PC-9 (cell line): ENCODE measurements at regions not wholly inside any gene's neighbourhood (a gene's known extent, or its start where the extent isn't known, plus 50 kb on each side); places are given as distances from the start of the nearest gene placed in this dataset.

ENCODE experiments used
- BruUV-seq: library from RNA; stranded (reverse); fragments of 400-500 nt; replicated peaks from 2 replicates; lab custom pipeline; 2021; lab: Mats Ljungman, UMichigan
- CTCF ChIA-PET: fragments of 300-600 bp; sonication (Branson Sonifier 250); formaldehyde crosslinking; loops from one replicate; lab custom pipeline; 2022; ENCODE audit warnings: antibody characterized with exemption; lab: Charles Lee
- POLR2A ChIA-PET: fragments of 300-600 bp; sonication (Branson Sonifier 250); formaldehyde crosslinking; loops from one replicate; lab custom pipeline; 2022; ENCODE audit warnings: antibody characterized with exemption; ENCODE audit not compliant: unreplicated experiment; lab: Charles Lee
- DNase-seq, 2 experiments: peaks; one replicate each; pipeline versions ENCODE4 v3.0.0 to v3.0.0-alpha.2; 2015 to 2022; ENCODE audit warnings: mixed read lengths in 1 of 2
- H2AFZ ChIP-seq: fragments of 200-600 bp; sonication (generic); 2 replicates; pipeline ENCODE4 v1.8.1; 2017; ENCODE audit warnings: antibody characterized with exemption
- H3F3A ChIP-seq: fragments of 200-600 bp; sonication (generic); 2 replicates; pipeline ENCODE4 v1.8.1; 2017; ENCODE audit warnings: antibody characterized with exemption, mild to moderate bottlenecking, low read depth; ENCODE audit not compliant: insufficient read depth
- H3K27ac ChIP-seq: fragments of 200-600 bp; sonication (generic); 2 replicates; pipeline ENCODE4 v1.6.1; 2016; ENCODE audit warnings: mixed run types
- H3K27me3 ChIP-seq: fragments of 200-600 bp; sonication (generic); 2 replicates; pipeline ENCODE4 v1.6.1; 2016; ENCODE audit warnings: low read depth, mixed run types; ENCODE audit not compliant: insufficient read depth
- H3K36me3 ChIP-seq: fragments of 200-600 bp; sonication (generic); 2 replicates; pipeline ENCODE4 v1.6.1; 2016; ENCODE audit warnings: low read depth, mixed run types
- H3K4me1 ChIP-seq: fragments of 200-600 bp; sonication (generic); replicated peaks from 2 replicates; pipeline ENCODE4 v1.6.1; 2016; ENCODE audit warnings: mixed run types; ENCODE audit not compliant: insufficient read depth
- H3K4me2 ChIP-seq: fragments of 200-600 bp; sonication (generic); 2 replicates; pipeline ENCODE4 v1.6.1; 2017; ENCODE audit warnings: mixed run types
- H3K4me3 ChIP-seq: fragments of 200-600 bp; sonication (generic); 2 replicates; pipeline ENCODE4 v1.6.1; 2016; ENCODE audit warnings: mixed run types
- H3K79me2 ChIP-seq: fragments of 200-600 bp; sonication (generic); 2 replicates; pipeline ENCODE4 v1.6.1; 2017; ENCODE audit warnings: low read depth, mixed run types
- H3K9me2 ChIP-seq: fragments of 200-600 bp; sonication (generic); 2 replicates; pipeline ENCODE4 v1.8.1; 2017; ENCODE audit warnings: mild to moderate bottlenecking; ENCODE audit not compliant: insufficient read depth
- H3K9me3 ChIP-seq: fragments of 200-600 bp; sonication (generic); 2 replicates; pipeline ENCODE4 v1.8.1; 2016; ENCODE audit warnings: low read depth; ENCODE audit not compliant: insufficient read depth
- H4K20me1 ChIP-seq: fragments of 200-600 bp; sonication (generic); 2 replicates; pipeline ENCODE4 v1.8.1; 2017; ENCODE audit not compliant: insufficient read depth
- EZH2 ChIP-seq: fragments of 200-600 bp; sonication (generic); IDR thresholded peaks from 2 replicates; pipeline ENCODE4 v1.8.0; 2017; ENCODE audit warnings: antibody characterized with exemption, low read depth
- intact Hi-C: fragments of 100-400 bp; cut with micrococcal nuclease; formaldehyde crosslinking; loops from one replicate; pipeline ENCODE4 v1.10.0; 2022; ENCODE audit not compliant: unreplicated experiment
- TF ChIP-seq, protein P1 (sequence below): fragments of 200-600 bp; sonication (generic); conservative IDR thresholded peaks from 2 replicates; pipeline ENCODE4 v1.6.1; 2017; ENCODE audit warnings: mixed run types, antibody characterized with exemption, mild to moderate bottlenecking, moderate library complexity

DNA sequence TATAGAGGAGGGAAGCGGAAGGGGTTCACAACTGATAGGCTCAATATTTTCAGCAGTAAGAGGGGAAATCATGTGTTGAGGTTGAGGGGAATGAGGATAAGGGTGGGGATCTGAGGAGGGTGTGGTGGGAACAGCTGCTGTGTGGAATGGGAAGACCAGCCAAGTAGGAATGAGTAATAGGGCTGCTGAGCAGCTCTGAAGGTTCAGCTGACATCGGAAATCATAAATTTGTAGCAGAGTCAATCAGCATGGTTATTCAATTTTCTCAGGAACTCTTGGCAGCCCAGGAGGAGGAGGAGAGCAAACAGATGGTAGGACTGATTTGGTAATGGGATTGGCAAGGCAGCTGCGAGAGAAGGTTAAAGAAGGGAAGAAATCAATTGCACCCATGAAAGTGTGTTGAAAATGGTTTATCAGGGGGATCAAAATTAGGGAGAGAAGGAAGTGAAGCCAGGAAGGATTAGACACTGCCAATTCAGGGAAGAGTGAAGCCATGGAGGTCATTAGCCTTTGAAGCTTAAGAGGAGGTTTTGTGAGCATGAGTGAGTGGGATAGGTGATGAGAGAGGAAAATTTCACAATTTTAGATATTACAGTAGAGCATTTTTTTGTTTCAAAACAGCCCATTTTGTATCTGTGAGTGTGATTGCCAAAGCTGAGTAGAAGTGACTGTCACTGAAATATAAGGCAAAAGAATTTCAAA is 82.6 kb downstream of the PCDH7 start:
- POLR2A ChIA-PET, result no interaction called here
- Histone ChIP-seq H4K20me1 (no peaks in the 10 kb centered on the region), H3K4me2 (no peak overlapping the region), H3K9me3 (no peaks in the 10 kb centered on the region), H3K79me2 (no peaks in the 10 kb centered on the region), H3K4me1 (no peaks in the 10 kb centered on the region), H3K27me3 (no peaks in the 10 kb centered on the region), H3K9me2 (no peaks in the 10 kb centered on the region), H3K27ac (no peak overlapping the region), H3F3A (0 out of 2 replicates have a peak, but pooled peaks cover 2% of the 10 kb centered on the region), H3K4me3 (no peak overlapping the region), H2AFZ (no peak overlapping the region), H3K36me3 (no peaks in the 10 kb centered on the region)
- BruUV-seq, result no TSS peak
- no peak for DNase-seq
- CTCF ChIA-PET, result no interaction called here
- TF ChIP-seq, protein P1, sequence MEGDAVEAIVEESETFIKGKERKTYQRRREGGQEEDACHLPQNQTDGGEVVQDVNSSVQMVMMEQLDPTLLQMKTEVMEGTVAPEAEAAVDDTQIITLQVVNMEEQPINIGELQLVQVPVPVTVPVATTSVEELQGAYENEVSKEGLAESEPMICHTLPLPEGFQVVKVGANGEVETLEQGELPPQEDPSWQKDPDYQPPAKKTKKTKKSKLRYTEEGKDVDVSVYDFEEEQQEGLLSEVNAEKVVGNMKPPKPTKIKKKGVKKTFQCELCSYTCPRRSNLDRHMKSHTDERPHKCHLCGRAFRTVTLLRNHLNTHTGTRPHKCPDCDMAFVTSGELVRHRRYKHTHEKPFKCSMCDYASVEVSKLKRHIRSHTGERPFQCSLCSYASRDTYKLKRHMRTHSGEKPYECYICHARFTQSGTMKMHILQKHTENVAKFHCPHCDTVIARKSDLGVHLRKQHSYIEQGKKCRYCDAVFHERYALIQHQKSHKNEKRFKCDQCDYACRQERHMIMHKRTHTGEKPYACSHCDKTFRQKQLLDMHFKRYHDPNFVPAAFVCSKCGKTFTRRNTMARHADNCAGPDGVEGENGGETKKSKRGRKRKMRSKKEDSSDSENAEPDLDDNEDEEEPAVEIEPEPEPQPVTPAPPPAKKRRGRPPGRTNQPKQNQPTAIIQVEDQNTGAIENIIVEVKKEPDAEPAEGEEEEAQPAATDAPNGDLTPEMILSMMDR, result no peak
- no peak for TF ChIP-seq EZH2
- intact Hi-C loops, result no loop called here

DNA sequence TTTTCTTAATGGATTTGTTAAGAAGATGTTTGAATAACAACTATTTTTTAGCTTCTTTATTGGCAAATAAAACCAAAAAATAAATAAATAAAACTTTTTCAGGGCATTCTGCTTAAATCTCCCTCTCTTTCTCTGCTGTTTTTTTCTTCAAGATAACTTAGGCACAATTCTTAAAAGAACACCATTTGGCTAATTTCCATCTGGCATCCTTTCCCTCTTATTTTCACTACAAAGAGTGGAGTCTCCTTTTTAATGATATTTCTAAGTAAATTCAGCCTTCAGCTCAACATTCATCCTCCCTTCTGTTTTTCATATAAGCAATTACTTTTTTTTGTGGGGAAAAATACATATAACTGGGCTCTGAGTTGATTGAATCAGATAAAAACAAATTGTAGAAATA is 88.1 kb downstream of the PCDH7 start:
- intact Hi-C loops, result no loop called here
- H3K4me1 ChIP-seq, result no peaks in the 10 kb centered on the region
- no TSS peak for BruUV-seq
- no peak overlapping the region for H3K4me2 ChIP-seq
- TF ChIP-seq EZH2, result no peak
- TF ChIP-seq, protein P1, result no peak
- H3K27me3 ChIP-seq, result no peaks in the 10 kb centered on the region
- H3F3A ChIP-seq, result no peaks in the 10 kb centered on the region
- no peak overlapping the region for H3K4me3 ChIP-seq
- H2AFZ ChIP-seq, result no peak overlapping the region
- ChIA-PET CTCF (no interaction called here), POLR2A (no interaction called here)
- no peaks in the 10 kb centered on the region for H3K79me2 ChIP-seq
- H3K27ac ChIP-seq, result no peak overlapping the region
- H4K20me1 ChIP-seq, result no peaks in the 10 kb centered on the region
- H3K36me3 ChIP-seq, result no peaks in the 10 kb centered on the region
- H3K9me3 ChIP-seq, result no peaks in the 10 kb centered on the region
- no peak for DNase-seq
- no peaks in the 10 kb centered on the region; the same call in 1 of the 2 replicates for H3K9me2 ChIP-seq

DNA sequence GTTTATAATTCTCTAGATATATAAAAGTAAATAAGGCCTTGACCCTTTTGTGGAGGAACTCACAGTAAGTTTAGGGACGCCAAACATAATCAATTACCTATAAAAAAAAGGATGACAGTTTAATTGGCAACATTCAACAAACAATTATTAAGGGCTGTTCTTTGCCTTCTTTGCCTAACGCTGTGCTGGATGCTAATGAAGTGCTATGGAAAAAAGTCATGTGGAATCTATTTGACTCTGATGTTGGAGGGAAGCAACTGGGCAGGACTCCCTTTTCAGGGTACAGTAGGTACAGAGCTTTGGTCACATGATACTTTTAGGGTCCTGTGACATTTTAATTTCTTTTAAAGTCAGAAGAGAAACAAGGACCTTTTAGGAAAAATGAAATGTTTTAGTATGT is 91.1 kb downstream of the PCDH7 start:
- Histone ChIP-seq H3K36me3 (no peaks in the 10 kb centered on the region), H3K79me2 (no peaks in the 10 kb centered on the region), H3K9me2 (no peaks in the 10 kb centered on the region; the same call in 1 of the 2 replicates), H3F3A (no peaks in the 10 kb centered on the region), H3K9me3 (no peaks in the 10 kb centered on the region), H3K4me3 (no peak overlapping the region), H3K27ac (no peak overlapping the region), H4K20me1 (no peaks in the 10 kb centered on the region), H3K4me2 (no peak overlapping the region), H2AFZ (no peak overlapping the region), H3K4me1 (no peaks in the 10 kb centered on the region), H3K27me3 (no peaks in the 10 kb centered on the region)
- DNase-seq, result no peak
- TF ChIP-seq, protein P1, result no peak
- no peak for TF ChIP-seq EZH2
- intact Hi-C loops, result no loop called here
- ChIA-PET POLR2A (interaction anchor here (0.7 kb wide), 1 partner anchor 19 kb away, joined by 4 read pairs; no protein-coding TSS in a partner anchor), CTCF (no interaction called here)
- no TSS peak for BruUV-seq
